ENCODE measurements at regions not wholly inside any gene's neighbourhood (a gene's known extent, or its start where the extent isn't known, plus 50 kb on each side); places are given as distances from the start of the nearest gene placed in this dataset.
A peak's percentile ranks its signal among the peaks of the same experiment; 100 is the strongest.
"Not testable (repeated sequence)": the region's sequence is repeated elsewhere in the genome, so short reads cannot be mapped to it uniquely, and the experiment has no call there.

DNA sequence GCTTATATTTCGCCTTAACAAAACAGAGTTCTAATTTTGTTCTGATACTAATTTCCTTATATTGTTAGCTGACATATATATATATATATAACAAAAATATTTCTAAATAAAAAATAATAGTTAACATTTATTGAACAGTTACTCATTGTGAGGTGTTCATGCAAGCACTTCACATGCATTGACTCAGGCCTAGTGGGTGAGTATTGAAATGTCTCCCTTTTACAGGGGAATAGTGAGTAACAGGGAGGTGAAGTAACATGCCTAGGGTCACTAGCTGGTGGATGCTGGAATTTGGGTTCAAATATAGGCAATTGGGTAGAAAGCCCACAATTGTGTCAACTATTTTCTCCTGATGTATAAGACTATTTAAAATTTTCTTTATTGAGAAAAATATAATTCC, 102.6 kb upstream of the ZPLD1 start:
- DNase-seq (ENCODE audit: low read depth): no peak

DNA sequence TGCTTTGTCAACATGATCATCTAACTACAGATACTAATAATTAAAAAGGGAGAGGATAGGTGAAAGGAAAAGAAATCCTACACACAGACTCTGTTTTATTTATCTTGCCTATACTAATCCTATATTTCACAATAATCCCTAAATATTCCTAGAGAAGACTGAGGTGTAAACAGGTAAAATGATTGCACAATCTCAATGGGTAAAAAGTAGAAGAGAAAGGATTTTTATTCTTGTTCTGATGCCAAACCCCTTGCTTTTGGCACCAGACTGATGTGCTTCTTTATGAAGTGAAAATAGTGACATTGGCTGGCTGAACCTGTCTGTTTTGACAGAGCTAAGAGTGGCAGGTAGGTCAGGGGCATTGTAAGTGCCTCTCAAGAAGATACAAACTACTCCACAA, 101.9 kb upstream of the ZPLD1 start:
- DNase-seq (ENCODE audit: low read depth): no peak

DNA sequence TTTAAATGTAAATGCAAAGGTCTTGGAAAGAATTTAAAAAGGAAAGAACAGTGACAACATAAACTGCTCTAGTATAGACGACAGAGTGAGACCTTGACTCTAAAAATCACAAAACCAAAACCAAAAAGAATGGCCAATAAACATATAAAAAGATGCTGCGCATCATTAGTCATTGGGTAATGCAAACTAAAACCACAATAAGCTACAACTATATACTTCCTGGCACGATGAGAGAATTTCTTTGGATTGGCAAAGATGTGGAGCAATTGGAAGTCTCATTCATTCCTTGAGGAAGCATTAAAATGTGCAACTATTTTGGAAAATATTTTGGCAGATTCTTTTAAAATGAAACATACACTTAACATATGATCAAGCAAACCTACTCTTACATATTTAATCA, 98.7 kb upstream of the ZPLD1 start:
- DNase-seq (ENCODE audit: low read depth): peak; percentile 72

DNA sequence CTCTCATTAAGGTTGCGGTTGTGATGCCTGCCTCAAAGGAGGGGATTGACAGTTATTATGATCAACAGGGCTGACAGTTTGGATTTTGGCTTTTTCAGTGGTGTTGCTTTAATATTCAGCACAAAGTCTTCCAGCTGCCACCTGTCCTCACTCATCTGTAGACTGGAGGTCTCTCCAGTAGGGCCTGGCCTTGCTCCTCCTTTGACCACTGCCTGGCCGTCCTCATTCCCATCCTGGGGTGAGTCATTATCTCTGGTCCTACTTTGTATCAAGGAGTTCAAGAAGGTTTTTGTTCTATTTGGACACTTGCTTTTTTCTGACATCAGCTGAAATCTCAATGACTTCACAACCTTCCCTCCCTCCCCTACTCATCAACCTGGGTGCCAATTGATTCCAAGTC, 95.1 kb upstream of the ZPLD1 start:
- DNase-seq (ENCODE audit: low read depth): no peak

GRCh38 chr3:102346897-102347296, 87.9 kb upstream of the ZPLD1 start:
- no peak for DNase-seq (ENCODE audit: low read depth)

DNA sequence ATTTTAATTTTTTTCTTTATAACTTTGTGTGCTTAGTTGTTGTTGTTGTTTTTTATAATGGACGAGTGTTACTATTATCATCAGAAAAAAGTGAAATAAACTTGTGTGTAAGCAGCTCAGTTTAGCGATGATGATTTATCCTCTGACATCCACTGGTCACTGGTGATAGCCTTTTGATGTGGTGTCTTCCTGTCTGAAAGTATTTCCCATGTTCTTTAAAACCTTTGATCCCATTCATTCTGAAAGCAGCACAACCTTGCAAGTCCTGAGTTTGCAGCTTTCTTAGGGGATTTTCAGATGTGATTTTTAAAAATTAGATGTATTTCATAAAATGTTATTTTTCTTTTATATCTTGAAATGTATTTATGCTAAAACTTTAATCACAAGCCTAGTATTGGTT, 85.9 kb upstream of the ZPLD1 start:
- no peak for DNase-seq (ENCODE audit: low read depth)

DNA sequence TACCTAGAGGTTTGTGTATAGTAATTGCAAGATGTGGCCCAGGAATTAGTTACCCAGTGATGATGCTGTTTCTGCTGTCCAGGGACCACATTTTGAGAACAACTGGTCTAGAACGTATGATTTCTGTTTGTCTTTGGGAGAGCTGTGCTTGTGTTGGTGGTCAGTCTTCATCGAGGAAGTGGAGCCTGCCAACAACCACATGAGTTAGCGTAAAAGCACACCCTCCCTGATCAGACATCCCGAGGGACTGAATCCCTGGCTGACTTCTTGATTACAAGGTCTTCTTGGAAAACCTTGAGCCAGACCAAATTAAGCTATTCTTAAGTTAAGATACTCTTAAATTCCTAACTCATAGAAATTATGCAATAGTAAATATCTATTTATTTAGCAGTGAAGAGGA, 81.7 kb upstream of the ZPLD1 start:
- DNase-seq (ENCODE audit: low read depth): no peak

DNA sequence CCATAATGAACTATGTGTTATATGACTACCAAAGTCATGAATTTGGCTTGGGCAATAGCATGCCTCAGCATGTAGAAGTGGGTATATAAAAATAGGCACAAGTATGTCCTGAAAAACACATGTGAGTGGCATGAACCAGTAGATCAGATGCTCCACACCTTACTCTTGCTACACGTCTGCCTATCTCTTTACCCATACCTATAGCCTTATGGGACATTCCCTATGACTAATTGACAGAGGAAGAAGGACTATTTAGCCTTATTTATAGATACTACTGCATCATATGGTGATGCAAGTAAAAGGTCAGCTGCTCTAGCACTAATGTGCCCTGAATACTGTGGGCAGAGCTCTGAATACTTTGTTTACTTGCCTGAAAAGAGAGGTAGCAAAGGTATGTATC, 81.0 kb upstream of the ZPLD1 start:
- DNase-seq (ENCODE audit: low read depth): no peak

GRCh38 chr3:102354818-102355515, 79.8 kb upstream of the ZPLD1 start:
- peak; percentile 48 for DNase-seq (ENCODE audit: low read depth)

DNA sequence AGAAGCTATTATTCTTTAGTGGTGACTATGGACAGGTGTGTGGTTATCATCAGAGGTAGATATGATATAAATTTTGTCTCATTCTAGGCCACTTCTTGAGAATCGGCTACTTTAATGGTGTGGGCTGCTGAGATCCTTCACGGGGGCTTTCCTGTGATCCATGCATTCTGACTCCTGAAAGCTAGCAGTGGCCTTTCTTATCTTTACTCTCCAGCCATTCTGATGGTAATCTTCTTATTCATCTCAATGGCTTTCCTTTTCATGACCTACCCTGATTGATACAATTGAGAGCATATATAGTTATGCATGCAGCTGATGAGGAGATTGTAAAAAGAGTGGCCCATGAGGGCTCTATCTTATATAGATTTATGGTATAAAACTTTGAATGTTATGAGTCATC, 78.3 kb upstream of the ZPLD1 start:
- DNase-seq (ENCODE audit: low read depth): no peak

- not testable (repeated sequence) for DNase-seq (ENCODE audit: low read depth)
Observed at GRCh38 chr3:102357313-102357712, 77.5 kb upstream of the ZPLD1 start.

GRCh38 chr3:102360183-102360860, 74.5 kb upstream of the ZPLD1 start:
- no peak for DNase-seq (ENCODE audit: low read depth)

DNA sequence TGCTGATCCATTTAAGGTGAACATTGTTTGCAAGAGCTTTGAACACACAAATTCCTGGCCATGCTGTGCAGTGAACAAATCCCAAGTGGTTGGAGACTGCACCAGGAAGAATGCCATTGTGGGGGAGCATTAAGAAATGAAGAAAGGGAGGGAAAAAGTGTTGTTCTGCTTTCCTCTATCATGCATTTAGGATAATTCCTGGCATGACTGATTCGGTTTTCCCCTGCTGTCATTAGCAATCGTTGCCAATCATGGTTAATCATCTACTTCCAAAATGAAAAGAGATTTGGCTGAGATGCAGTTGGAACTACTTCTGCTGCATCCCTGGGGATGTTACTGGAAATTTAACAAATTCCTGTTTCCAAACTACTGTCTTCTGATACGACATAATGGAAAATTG, 73.7 kb upstream of the ZPLD1 start:
- DNase-seq (ENCODE audit: low read depth): no peak

DNA sequence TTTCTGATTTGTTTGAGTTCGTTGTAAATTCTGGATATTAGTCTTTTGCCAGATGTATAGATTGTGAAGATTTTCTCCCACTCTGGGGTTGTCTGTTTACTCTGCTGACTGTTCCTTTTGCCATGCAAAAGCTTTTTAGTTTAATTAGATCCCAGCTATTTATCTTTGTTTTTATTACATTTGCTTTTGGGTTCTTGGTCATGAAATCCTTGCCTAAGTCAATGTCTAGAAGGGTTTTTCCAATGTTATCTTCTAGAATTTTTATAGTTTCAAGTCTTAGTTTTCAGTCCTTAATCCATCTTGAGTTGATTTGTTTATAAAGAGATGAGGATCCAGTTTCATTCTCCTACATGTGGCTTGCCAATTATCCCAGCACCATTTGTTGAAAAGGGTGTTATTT, 68.7 kb upstream of the ZPLD1 start:
- not testable (repeated sequence) for DNase-seq (ENCODE audit: low read depth)

- DNase-seq (ENCODE audit: low read depth): no peak
Observed at GRCh38 chr3:102374863-102375634, 59.8 kb upstream of the ZPLD1 start.

GRCh38 chr3:102378216-102378615, 56.6 kb upstream of the ZPLD1 start:
- no peak for DNase-seq (ENCODE audit: low read depth)

GRCh38 chr3:102382201-102382600, 52.6 kb upstream of the ZPLD1 start:
- not testable (repeated sequence) for DNase-seq (ENCODE audit: low read depth)

All from HS-5 (cell line).